Astrocyte of the hippocampus (primary cell): ENCODE measurements at regions not wholly inside any gene's neighbourhood (a gene's known extent, or its start where the extent isn't known, plus 50 kb on each side); places are given as distances from the start of the nearest gene placed in this dataset.
"Not testable (repeated sequence)": the region's sequence is repeated elsewhere in the genome, so short reads cannot be mapped to it uniquely, and the experiment has no call there.

Source experiments
- DNase-seq: peaks from one replicate; pipeline ENCODE4 v3.0.0; 2011; ENCODE audit warnings: low read depth, low spot score

GRCh38 chr5:25570067-25570583 lies 925.3 kb upstream of the CDH10 start:
- no peak for DNase-seq

GRCh38 chr5:25568989-25569625 lies 924.3 kb upstream of the CDH10 start:
- peak; percentile 1 for DNase-seq

GRCh38 chr5:25568294-25568693 lies 923.5 kb upstream of the CDH10 start:
- no peak for DNase-seq

DNA sequence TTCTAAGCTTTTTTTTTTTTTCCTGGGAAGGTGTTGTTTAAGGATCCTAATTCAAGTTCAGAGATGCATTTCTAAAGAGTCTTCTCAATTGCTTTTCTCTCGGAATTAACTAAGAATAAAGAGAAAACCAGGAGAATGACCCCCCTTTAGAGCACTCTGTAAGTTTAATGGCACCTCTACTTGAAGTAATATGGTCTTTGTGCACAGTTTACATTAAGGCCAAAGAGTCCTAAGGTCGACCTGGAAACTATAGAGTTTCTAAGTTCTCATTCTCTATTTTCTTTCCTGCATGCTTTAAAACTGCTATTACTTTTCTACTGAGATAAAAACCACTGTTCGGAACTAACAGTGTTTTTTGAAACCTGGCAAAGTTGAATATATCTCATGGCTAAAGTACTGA lies 923.1 kb upstream of the CDH10 start:
- no peak for DNase-seq

DNA sequence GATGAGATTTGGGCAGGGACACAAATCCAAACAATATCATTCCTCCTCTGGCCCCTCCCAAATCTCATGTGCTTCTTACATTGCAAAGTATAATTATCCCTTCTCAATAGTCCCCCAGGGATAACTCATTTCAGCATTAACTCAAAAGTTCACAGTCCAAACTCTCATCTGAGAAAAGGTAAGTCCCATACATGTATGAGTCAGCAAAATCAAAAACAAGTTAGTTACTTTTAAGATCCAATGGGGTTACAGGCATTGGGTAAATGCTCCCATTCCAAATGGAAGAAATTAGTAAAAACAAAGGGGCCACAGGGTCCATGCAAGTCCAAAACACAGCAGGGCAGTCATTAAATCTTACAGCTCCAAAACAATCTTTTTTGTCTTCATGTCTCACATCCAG lies 917.9 kb upstream of the CDH10 start:
- DNase-seq: no peak

DNA sequence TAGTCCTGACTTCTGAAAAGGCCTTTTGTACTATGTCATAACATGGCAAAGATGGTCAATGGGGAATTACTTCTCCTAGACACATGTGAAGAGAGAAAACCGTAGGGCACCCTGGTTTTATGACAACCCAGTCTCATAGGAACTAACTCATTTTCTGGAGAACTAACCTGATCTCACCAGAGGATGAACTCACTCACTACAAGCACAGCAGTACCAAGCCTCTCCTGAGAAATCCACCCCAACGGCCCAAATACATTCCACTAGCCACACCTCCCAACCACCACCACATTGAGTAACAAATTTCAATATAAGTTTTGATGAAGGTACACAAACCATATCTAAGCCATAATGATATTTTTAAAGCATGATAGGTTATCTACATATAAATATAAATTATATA lies 909.3 kb upstream of the CDH10 start:
- no peak for DNase-seq

GRCh38 chr5:25552871-25553481 lies 908.2 kb upstream of the CDH10 start:
- no peak for DNase-seq

DNA sequence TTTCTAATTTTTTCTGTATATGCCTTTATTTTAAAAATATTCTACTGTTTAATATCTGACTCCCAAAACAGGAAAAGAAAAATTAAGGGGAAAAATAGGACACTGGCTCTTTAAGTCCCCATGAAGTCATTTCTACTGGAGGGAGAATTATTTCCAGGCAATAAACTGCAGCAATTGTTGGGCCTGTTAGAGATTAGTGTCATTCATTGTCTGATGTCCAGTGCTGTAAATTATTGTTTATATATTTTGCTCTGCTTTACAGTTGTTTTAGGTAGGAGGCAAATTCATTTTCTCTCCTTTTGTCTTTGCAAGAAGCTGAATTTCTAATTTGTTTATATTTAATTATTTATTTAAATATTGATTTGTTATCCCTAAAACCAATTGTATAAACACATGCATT lies 906.0 kb upstream of the CDH10 start:
- no peak for DNase-seq

DNA sequence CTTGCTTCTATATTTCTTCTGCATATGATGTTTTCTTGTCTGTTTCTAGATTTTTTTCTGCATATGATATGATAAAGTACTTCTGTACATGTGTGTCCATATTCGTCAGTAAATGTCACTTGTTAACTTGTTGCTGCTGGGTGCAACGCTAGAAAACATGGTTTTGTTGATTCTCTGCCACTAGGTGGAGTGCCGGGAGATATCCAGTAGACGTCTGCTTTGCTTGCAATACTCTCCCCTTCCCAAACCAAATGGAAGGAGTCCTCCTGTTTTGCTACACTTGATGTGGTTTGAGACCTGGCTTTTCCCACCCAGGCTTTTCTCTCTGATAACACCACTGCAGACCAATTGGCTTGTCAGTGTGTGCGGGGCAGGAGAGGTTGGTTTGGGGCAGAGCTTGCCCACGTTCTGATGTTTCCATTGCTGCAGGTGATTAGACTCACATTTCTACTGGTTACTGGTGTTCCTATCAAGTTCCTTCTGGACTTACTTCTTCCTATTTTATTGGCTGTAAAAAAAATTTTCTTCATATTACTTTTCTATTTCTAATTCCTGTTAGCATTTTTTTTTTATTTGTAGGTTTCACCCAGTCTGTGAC lies 900.0 kb upstream of the CDH10 start:
- peak; percentile 48 for DNase-seq

DNA sequence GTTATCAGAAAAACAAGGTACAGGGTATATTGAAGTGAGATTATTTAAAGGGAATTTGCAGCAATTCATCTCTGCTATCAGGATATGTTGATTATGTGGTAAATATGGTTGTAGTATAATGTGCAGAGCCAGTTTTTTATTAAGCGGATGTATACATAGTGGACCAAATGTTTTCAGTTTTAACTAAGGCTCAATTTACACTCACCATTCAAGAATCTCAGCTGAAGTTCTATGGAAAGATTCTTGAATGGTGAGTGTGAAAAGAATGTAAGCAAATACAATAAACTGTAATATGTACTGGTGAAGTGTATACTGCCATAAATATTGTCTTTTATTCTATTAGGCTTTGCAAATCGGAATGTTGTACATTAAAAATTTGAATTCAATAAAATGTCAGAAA lies 895.9 kb upstream of the CDH10 start:
- DNase-seq: peak; percentile 5

GRCh38 chr5:25539536-25539935 lies 894.8 kb upstream of the CDH10 start:
- DNase-seq: peak; percentile 44

- not testable (repeated sequence) for DNase-seq
Measured at GRCh38 chr5:25536461-25536860, 891.7 kb upstream of the CDH10 start.

- DNase-seq: peak; percentile 3
Measured at GRCh38 chr5:25516141-25516540, 871.4 kb upstream of the CDH10 start.

DNA sequence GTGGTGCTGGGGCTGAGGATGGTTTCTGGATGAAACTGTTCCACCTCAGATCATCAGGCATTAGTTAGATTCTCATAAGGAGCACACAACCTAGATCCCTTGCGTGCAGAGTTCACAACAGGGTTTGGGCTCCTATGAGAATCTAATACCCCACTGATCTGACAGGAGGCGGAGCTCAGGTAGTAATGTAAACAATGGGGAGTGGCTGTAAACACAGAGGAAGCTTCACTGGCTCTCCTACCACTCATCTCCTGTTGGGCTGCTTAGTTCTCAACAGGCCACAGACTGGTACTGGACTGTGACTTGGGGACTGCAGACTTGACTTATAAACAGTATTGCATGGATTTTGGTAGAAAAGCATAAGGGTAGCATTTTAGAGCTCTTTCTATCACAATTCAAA lies 870.7 kb upstream of the CDH10 start:
- no peak for DNase-seq

GRCh38 chr5:25510692-25511091 lies 865.9 kb upstream of the CDH10 start:
- DNase-seq: not testable (repeated sequence)

GRCh38 chr5:25508011-25508410 lies 863.2 kb upstream of the CDH10 start:
- not testable (repeated sequence) for DNase-seq

DNA sequence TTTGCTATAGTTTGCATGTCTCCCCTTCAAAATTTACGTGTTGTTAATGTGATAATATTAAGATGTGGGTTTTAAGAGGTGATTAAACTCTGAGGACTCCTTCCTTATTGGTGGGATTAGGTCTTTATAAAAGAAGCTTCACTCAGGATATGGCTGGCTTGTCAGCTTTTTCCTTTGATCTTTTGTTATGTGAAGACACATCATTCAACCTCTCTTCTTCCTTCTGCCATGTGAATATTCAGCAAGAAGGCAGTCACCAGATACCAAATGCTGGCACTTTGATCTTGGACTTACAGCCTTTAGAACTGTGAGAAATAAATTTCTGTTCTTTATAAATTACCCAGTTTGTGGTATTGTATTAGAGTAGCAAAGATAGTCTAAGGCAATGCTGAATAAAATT lies 855.9 kb upstream of the CDH10 start:
- DNase-seq: no peak

GRCh38 chr5:25489834-25490538 lies 845.2 kb upstream of the CDH10 start:
- peak; percentile 55 for DNase-seq

GRCh38 chr5:25488119-25488518 lies 843.3 kb upstream of the CDH10 start:
- no peak for DNase-seq

GRCh38 chr5:25484391-25484790 lies 839.6 kb upstream of the CDH10 start:
- DNase-seq: no peak

- no peak for DNase-seq
Measured at GRCh38 chr5:25481463-25481862, 836.7 kb upstream of the CDH10 start.

GRCh38 chr5:25459082-25459481 lies 814.3 kb upstream of the CDH10 start:
- no peak for DNase-seq
